T-helper 1 cell treated with Interleukin-12 subunit alpha and Interleukin-12 subunit beta and Interleukin-4 antibody, amounts not matched to agents 30 μg/mL and 1 μg/mL, for 36 hours (primary cell): ENCODE measurements at regions not wholly inside any gene's neighbourhood (a gene's known extent, or its start where the extent isn't known, plus 50 kb on each side); places are given as distances from the start of the nearest gene placed in this dataset.

Experiments used
- H3K27ac Mint-ChIP-seq: one replicate; pipeline ENCODE4 v1.8.0; 2021; ENCODE audit warnings: mild to moderate bottlenecking, mixed read lengths
- H3K27me3 Mint-ChIP-seq: one replicate; pipeline ENCODE4 v1.8.0; 2021; ENCODE audit warnings: low read depth, mixed read lengths
- H3K36me3 Mint-ChIP-seq: one replicate; pipeline ENCODE4 v1.8.0; 2021; ENCODE audit warnings: low read depth, mixed read lengths
- H3K4me1 Mint-ChIP-seq: one replicate; pipeline ENCODE4 v1.8.0; 2021; ENCODE audit warnings: low read depth, mixed read lengths
- H3K4me3 Mint-ChIP-seq: one replicate; pipeline ENCODE4 v1.8.0; 2021; ENCODE audit warnings: mild to moderate bottlenecking, moderate library complexity, mixed read lengths
- H3K9me3 Mint-ChIP-seq: one replicate; pipeline ENCODE4 v1.8.0; 2021; ENCODE audit warnings: mixed read lengths

GRCh38 chr4:10315638-10316037 is 141.6 kb downstream of the ZNF518B start:
- no peak overlapping the region for H3K27ac Mint-ChIP-seq
- H3K4me3 Mint-ChIP-seq: no peak overlapping the region
- H3K9me3 Mint-ChIP-seq: no peaks in the 10 kb centered on the region
- H3K36me3 Mint-ChIP-seq: no peaks in the 10 kb centered on the region
- H3K27me3 Mint-ChIP-seq: peaks cover 4% of the 10 kb centered on the region
- H3K4me1 Mint-ChIP-seq: no peaks in the 10 kb centered on the region

GRCh38 chr4:10312568-10312967 is 144.7 kb downstream of the ZNF518B start:
- Mint-ChIP-seq H3K36me3 (no peaks in the 10 kb centered on the region), H3K4me1 (no peaks in the 10 kb centered on the region), H3K9me3 (no peaks in the 10 kb centered on the region), H3K4me3 (no peak overlapping the region), H3K27ac (no peak overlapping the region), H3K27me3 (no peaks in the 10 kb centered on the region)

- Mint-ChIP-seq H3K36me3 (no peaks in the 10 kb centered on the region), H3K27ac (no peak overlapping the region), H3K4me1 (no peaks in the 10 kb centered on the region), H3K27me3 (no peaks in the 10 kb centered on the region), H3K9me3 (no peaks in the 10 kb centered on the region), H3K4me3 (no peak overlapping the region)
Observed at GRCh38 chr4:10311939-10312338, 145.3 kb downstream of the ZNF518B start.

- H3K4me3 Mint-ChIP-seq: no peak overlapping the region
- H3K4me1 Mint-ChIP-seq: no peaks in the 10 kb centered on the region
- no peaks in the 10 kb centered on the region for H3K9me3 Mint-ChIP-seq
- no peaks in the 10 kb centered on the region for H3K27me3 Mint-ChIP-seq
- H3K27ac Mint-ChIP-seq: no peak overlapping the region
- H3K36me3 Mint-ChIP-seq: no peaks in the 10 kb centered on the region
Observed at GRCh38 chr4:10305816-10306215, 151.4 kb downstream of the ZNF518B start.

GRCh38 chr4:10303291-10303690 is 153.9 kb downstream of the ZNF518B start:
- Mint-ChIP-seq H3K4me3 (no peak overlapping the region), H3K9me3 (no peaks in the 10 kb centered on the region), H3K27me3 (no peaks in the 10 kb centered on the region), H3K4me1 (no peaks in the 10 kb centered on the region), H3K27ac (no peak overlapping the region), H3K36me3 (no peaks in the 10 kb centered on the region)

- H3K27me3 Mint-ChIP-seq: no peaks in the 10 kb centered on the region
Observed at GRCh38 chr4:10302096-10302495, 155.1 kb downstream of the ZNF518B start.

GRCh38 chr4:10299601-10300000 is 157.6 kb downstream of the ZNF518B start:
- no peaks in the 10 kb centered on the region for H3K36me3 Mint-ChIP-seq
- no peak overlapping the region for H3K4me3 Mint-ChIP-seq
- H3K27ac Mint-ChIP-seq: no peak overlapping the region
- H3K9me3 Mint-ChIP-seq: no peaks in the 10 kb centered on the region
- no peaks in the 10 kb centered on the region for H3K27me3 Mint-ChIP-seq
- no peaks in the 10 kb centered on the region for H3K4me1 Mint-ChIP-seq

More at GRCh38 chr4:10302096-10302495, 155.1 kb downstream of the ZNF518B start:
- no peaks in the 10 kb centered on the region for H3K9me3 Mint-ChIP-seq
- no peak overlapping the region for H3K27ac Mint-ChIP-seq
- H3K4me1 Mint-ChIP-seq: no peaks in the 10 kb centered on the region
- H3K4me3 Mint-ChIP-seq: no peak overlapping the region
- H3K36me3 Mint-ChIP-seq: no peaks in the 10 kb centered on the region

GRCh38 chr4:10298681-10299080 is 158.5 kb downstream of the ZNF518B start:
- Mint-ChIP-seq H3K9me3 (no peaks in the 10 kb centered on the region), H3K4me3 (no peak overlapping the region), H3K4me1 (no peaks in the 10 kb centered on the region), H3K27ac (no peak overlapping the region), H3K36me3 (no peaks in the 10 kb centered on the region), H3K27me3 (no peaks in the 10 kb centered on the region)

- Mint-ChIP-seq H3K36me3 (no peaks in the 10 kb centered on the region), H3K4me3 (no peak overlapping the region), H3K27ac (no peak overlapping the region), H3K4me1 (no peaks in the 10 kb centered on the region), H3K27me3 (no peaks in the 10 kb centered on the region), H3K9me3 (no peaks in the 10 kb centered on the region)
Observed at GRCh38 chr4:10296730-10297129, 160.5 kb downstream of the ZNF518B start.

- Mint-ChIP-seq H3K9me3 (no peaks in the 10 kb centered on the region), H3K4me3 (no peak overlapping the region), H3K4me1 (no peaks in the 10 kb centered on the region), H3K27ac (no peak overlapping the region), H3K36me3 (no peaks in the 10 kb centered on the region), H3K27me3 (no peaks in the 10 kb centered on the region)
Observed at GRCh38 chr4:10295301-10295700, 161.9 kb downstream of the ZNF518B start.

GRCh38 chr4:10289538-10289906 is 167.7 kb downstream of the ZNF518B start:
- Mint-ChIP-seq H3K27ac (no peak overlapping the region), H3K27me3 (no peaks in the 10 kb centered on the region), H3K4me3 (no peak overlapping the region), H3K9me3 (peaks cover 3% of the 10 kb centered on the region), H3K36me3 (no peaks in the 10 kb centered on the region), H3K4me1 (no peaks in the 10 kb centered on the region)

- Mint-ChIP-seq H3K4me3 (no peak overlapping the region), H3K36me3 (no peaks in the 10 kb centered on the region), H3K27me3 (no peaks in the 10 kb centered on the region), H3K9me3 (peaks cover 3% of the 10 kb centered on the region), H3K27ac (no peak overlapping the region), H3K4me1 (no peaks in the 10 kb centered on the region)
Observed at GRCh38 chr4:10288830-10289537, 168.2 kb downstream of the ZNF518B start.

GRCh38 chr4:10285028-10285427 is 168.4 kb upstream of the WDR1 start:
- Mint-ChIP-seq H3K9me3 (peaks cover 3% of the 10 kb centered on the region), H3K27me3 (no peaks in the 10 kb centered on the region), H3K27ac (no peak overlapping the region), H3K36me3 (no peaks in the 10 kb centered on the region), H3K4me1 (no peaks in the 10 kb centered on the region), H3K4me3 (no peak overlapping the region)

- Mint-ChIP-seq H3K4me3 (no peak overlapping the region), H3K4me1 (no peaks in the 10 kb centered on the region), H3K9me3 (peaks cover 3% of the 10 kb centered on the region), H3K36me3 (no peaks in the 10 kb centered on the region), H3K27me3 (no peaks in the 10 kb centered on the region), H3K27ac (no peak overlapping the region)
Observed at GRCh38 chr4:10283761-10284160, 167.2 kb upstream of the WDR1 start.

GRCh38 chr4:10281996-10282395 is 165.4 kb upstream of the WDR1 start:
- Mint-ChIP-seq H3K4me3 (no peak overlapping the region), H3K36me3 (no peaks in the 10 kb centered on the region), H3K27me3 (no peaks in the 10 kb centered on the region), H3K27ac (no peak overlapping the region), H3K4me1 (no peaks in the 10 kb centered on the region), H3K9me3 (peaks cover 3% of the 10 kb centered on the region)

- H3K27ac Mint-ChIP-seq: no peak overlapping the region
- H3K4me1 Mint-ChIP-seq: no peaks in the 10 kb centered on the region
- no peaks in the 10 kb centered on the region for H3K9me3 Mint-ChIP-seq
- no peaks in the 10 kb centered on the region for H3K27me3 Mint-ChIP-seq
- no peak overlapping the region for H3K4me3 Mint-ChIP-seq
- no peaks in the 10 kb centered on the region for H3K36me3 Mint-ChIP-seq
Observed at GRCh38 chr4:10279261-10279660, 162.7 kb upstream of the WDR1 start.
